ENCODE measurements at regions not wholly inside any gene's neighbourhood (a gene's known extent, or its start where the extent isn't known, plus 50 kb on each side); places are given as distances from the start of the nearest gene placed in this dataset.

- TF ChIP-seq CTCF (tag by site-specific recombination; IDR thresholded peaks at IDR 0.05) (no peak), ZNF18 (tag by site-specific recombination; IDR thresholded peaks at IDR 0.05) (no peak)
Observed at GRCh38 chr21:34276711-34277425, 86.9 kb upstream of the KCNE2 start.
